Natural killer cell (primary cell): ENCODE measurements at regions not wholly inside any gene's neighbourhood (a gene's known extent, or its start where the extent isn't known, plus 50 kb on each side); places are given as distances from the start of the nearest gene placed in this dataset.

ENCODE experiments used
- ATAC-seq, 3 donors: fragments of 150-1000 bp in 2 of 3; fragments of 200-7000 bp in 1 of 3; cut with Tn5 transposase; 1 replicate in 1 of 3; 2 replicates in 2 of 3; pipeline ENCODE4 v1.10.0; 2021; ENCODE audit warnings: mild to moderate bottlenecking in 2 of 3, moderate library complexity in 2 of 3
- DNase-seq, 2 donors: peaks; one replicate each; pipeline versions ENCODE4 v3.0.0 to v3.0.0-alpha.2; 2013 to 2021; ENCODE audit warnings: mixed read lengths in 1 of 2
- H3K27ac ChIP-seq: one replicate; pipeline ENCODE4 v1.5.1; 2013; ENCODE audit warnings: mild to moderate bottlenecking, low read length
- H3K27me3 ChIP-seq: one replicate; pipeline ENCODE4 v1.6.1; 2013; ENCODE audit warnings: low read length; ENCODE audit not compliant: control insufficient read depth, insufficient read depth
- H3K36me3 ChIP-seq: one replicate; pipeline ENCODE4 v1.6.1; 2013; ENCODE audit warnings: low read length; ENCODE audit not compliant: control insufficient read depth, insufficient read depth
- H3K4me1 ChIP-seq: one replicate; pipeline ENCODE4 v1.6.1; 2013; ENCODE audit warnings: low read length; ENCODE audit not compliant: control insufficient read depth, insufficient read depth
- H3K4me3 ChIP-seq: one replicate; pipeline ENCODE4 v1.5.1; 2013; ENCODE audit warnings: low read length
- H3K9me3 ChIP-seq: one replicate; pipeline ENCODE4 v1.6.1; 2013; ENCODE audit warnings: low read length; ENCODE audit not compliant: control insufficient read depth, insufficient read depth
- H3K27ac Mint-ChIP-seq, 2 donors: one replicate each; pipeline ENCODE4 v1.8.0; 2022; ENCODE audit warnings: mild to moderate bottlenecking in 2 of 2, mixed read lengths in 2 of 2, moderate library complexity in 1 of 2
- H3K27me3 Mint-ChIP-seq, 2 donors: one replicate each; pipeline ENCODE4 v1.8.0; 2022; ENCODE audit warnings: low read depth in 2 of 2, mixed read lengths in 2 of 2
- H3K36me3 Mint-ChIP-seq: one replicate; pipeline ENCODE4 v1.8.0; 2022; ENCODE audit warnings: mixed read lengths
- H3K4me1 Mint-ChIP-seq, 2 donors: one replicate each; pipeline ENCODE4 v1.8.0; 2022; ENCODE audit warnings: mixed read lengths in 2 of 2
- H3K4me3 Mint-ChIP-seq: one replicate; pipeline ENCODE4 v1.8.0; 2022; ENCODE audit warnings: mild to moderate bottlenecking, moderate library complexity, mixed read lengths
- H3K9me3 Mint-ChIP-seq, 2 donors: one replicate each; pipeline ENCODE4 v1.8.0; 2022; ENCODE audit warnings: mixed read lengths in 2 of 2
- WGBS: methylation state at CpG from one replicate; pipeline ENCODE4 v1.1.7; 2013; ENCODE audit warnings: missing lambda C conversion rate; ENCODE audit not compliant: insufficient coverage; 5-methylcytosine and 5-hydroxymethylcytosine counted together
- intact Hi-C: fragments of 100-400 bp; cut with micrococcal nuclease; formaldehyde crosslinking; loops from one replicate; pipeline ENCODE4 v1.14.2; 2022
- TF ChIP-seq, protein P1 (sequence below): fragments of 200-600 bp; IDR thresholded peaks from one replicate; pipeline ENCODE4 v1.8.0; 2022; ENCODE audit warnings: antibody characterized with exemption

DNA sequence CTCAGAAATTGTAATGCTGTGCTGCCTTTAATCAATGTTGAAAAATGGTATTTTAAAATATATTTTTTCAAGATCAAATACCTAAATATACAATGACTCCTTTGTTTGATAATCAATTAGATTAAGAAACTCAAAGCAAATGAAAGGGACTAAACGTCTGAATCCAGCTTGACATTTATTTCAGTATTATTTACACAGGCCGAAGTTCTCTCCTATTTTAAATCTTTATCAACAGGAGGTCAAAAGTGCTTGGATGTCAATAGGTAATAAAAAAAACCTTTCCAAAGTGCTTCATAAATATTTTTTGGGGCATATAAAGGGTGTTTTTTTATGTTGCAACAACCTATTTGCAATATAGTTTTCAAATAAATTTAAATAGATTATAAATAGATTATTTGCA lies 1201.7 kb upstream of the SLC39A10 start:
- TF ChIP-seq, protein P1, sequence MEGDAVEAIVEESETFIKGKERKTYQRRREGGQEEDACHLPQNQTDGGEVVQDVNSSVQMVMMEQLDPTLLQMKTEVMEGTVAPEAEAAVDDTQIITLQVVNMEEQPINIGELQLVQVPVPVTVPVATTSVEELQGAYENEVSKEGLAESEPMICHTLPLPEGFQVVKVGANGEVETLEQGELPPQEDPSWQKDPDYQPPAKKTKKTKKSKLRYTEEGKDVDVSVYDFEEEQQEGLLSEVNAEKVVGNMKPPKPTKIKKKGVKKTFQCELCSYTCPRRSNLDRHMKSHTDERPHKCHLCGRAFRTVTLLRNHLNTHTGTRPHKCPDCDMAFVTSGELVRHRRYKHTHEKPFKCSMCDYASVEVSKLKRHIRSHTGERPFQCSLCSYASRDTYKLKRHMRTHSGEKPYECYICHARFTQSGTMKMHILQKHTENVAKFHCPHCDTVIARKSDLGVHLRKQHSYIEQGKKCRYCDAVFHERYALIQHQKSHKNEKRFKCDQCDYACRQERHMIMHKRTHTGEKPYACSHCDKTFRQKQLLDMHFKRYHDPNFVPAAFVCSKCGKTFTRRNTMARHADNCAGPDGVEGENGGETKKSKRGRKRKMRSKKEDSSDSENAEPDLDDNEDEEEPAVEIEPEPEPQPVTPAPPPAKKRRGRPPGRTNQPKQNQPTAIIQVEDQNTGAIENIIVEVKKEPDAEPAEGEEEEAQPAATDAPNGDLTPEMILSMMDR = no peak
- Histone ChIP-seq H3K27ac (no peak overlapping the region), H3K4me1 (no peaks in the 10 kb centered on the region), H3K4me3 (no peak overlapping the region), H3K27me3 (no peaks in the 10 kb centered on the region), H3K36me3 (no peaks in the 10 kb centered on the region), H3K9me3 (no peaks in the 10 kb centered on the region)
- Mint-ChIP-seq H3K9me3 (peaks cover 2 to 8% of the 10 kb centered on the region in 2 donors), H3K4me3 (no peak overlapping the region), H3K27me3 (no peaks in the 10 kb centered on the region), H3K27ac (no peak overlapping the region), H3K4me1 (no peaks in the 10 kb centered on the region), H3K36me3 (no peaks in the 10 kb centered on the region)
- ATAC-seq (no peak), DNase-seq (no peak)
- intact Hi-C loops = no loop called here
- no CpG with 5 or more reads among the region's 2 CpGs for WGBS

DNA sequence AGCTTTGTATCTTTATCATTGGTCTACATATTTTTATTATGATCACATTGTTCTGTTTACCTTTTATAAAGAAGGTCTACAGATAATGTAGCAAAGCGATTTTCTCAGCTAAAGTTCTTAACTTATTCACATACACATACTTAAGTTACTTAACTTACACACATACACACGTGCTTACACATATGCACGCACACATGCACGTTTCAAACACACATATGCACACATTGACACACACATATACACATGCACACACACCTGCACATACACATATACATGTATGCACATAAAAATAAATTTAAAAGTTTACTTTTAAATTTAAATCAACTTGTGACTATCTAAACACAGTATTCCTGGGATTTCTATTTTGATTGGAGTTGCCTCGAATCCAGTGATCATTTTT lies 1204.5 kb upstream of the SLC39A10 start:
- no peak for ATAC-seq
- no peaks in the 10 kb centered on the region for H3K4me1 ChIP-seq

DNA sequence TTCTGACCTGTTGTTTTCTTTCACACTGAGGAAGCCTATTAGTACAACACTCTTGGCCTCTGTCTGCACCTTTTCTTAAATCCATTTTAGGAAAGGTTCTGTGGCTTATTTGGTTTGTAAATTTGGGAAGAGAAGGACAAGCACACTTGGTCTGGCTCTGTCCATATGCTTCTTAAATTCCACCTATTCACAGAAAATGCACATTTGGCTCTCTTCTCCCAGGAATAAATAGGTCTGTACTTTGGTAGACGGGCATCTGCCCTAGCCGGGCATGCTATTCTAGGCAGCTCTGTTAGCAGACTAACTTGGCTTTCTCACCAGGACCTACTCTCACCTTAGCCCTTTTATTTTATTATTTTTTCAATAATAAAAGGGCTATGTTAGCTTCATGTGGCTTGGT lies 1211.8 kb upstream of the SLC39A10 start:
- Histone ChIP-seq H3K4me1 (no peaks in the 10 kb centered on the region), H3K36me3 (no peaks in the 10 kb centered on the region), H3K27me3 (no peaks in the 10 kb centered on the region), H3K9me3 (peaks cover 3% of the 10 kb centered on the region), H3K27ac (no peak overlapping the region), H3K4me3 (no peak overlapping the region)
- ATAC-seq = no peak
- intact Hi-C loops = no loop called here
- no peak for DNase-seq
- Mint-ChIP-seq H3K27ac (no peak overlapping the region), H3K4me1 (no peaks in the 10 kb centered on the region), H3K4me3 (no peak overlapping the region), H3K36me3 (peaks cover 5% of the 10 kb centered on the region), H3K27me3 (no peaks in the 10 kb centered on the region), H3K9me3 (peaks cover 8 to 18% of the 10 kb centered on the region in 2 donors)
- 85% methylated on average over 2 of the region's 2 CpGs for WGBS
- TF ChIP-seq, protein P1 = no peak

More for the DNA sequence above, 1204.5 kb upstream of the SLC39A10 start:
- 68% methylated on average over 4 of the region's 5 CpGs for WGBS
- no peak overlapping the region for H3K27ac Mint-ChIP-seq
- Histone ChIP-seq H3K27ac (no peak overlapping the region), H3K27me3 (no peaks in the 10 kb centered on the region), H3K9me3 (no peaks in the 10 kb centered on the region), H3K4me3 (no peak overlapping the region), H3K36me3 (no peaks in the 10 kb centered on the region)
- H3K4me3 Mint-ChIP-seq = no peak overlapping the region
- no peaks in the 10 kb centered on the region for H3K36me3 Mint-ChIP-seq
- H3K27me3 Mint-ChIP-seq = no peaks in the 10 kb centered on the region
- peaks cover 2% of the 10 kb centered on the region in 2 donors for H3K9me3 Mint-ChIP-seq
- TF ChIP-seq, protein P1 = no peak
- DNase-seq = no peak
- H3K4me1 Mint-ChIP-seq = no peaks in the 10 kb centered on the region
- intact Hi-C loops = no loop called here

GRCh38 chr2:194443926-194444325 lies 1213.1 kb upstream of the SLC39A10 start:
- ATAC-seq (no peak), DNase-seq (no peak)
- 92% methylated on average over 1 of the region's 1 CpG for WGBS
- Histone ChIP-seq H3K4me3 (no peak overlapping the region), H3K9me3 (peaks cover 3% of the 10 kb centered on the region), H3K4me1 (no peaks in the 10 kb centered on the region), H3K27me3 (no peaks in the 10 kb centered on the region), H3K27ac (no peak overlapping the region), H3K36me3 (no peaks in the 10 kb centered on the region)
- no peak overlapping the region for H3K4me3 Mint-ChIP-seq
- H3K36me3 Mint-ChIP-seq = peaks cover 5% of the 10 kb centered on the region
- H3K27ac Mint-ChIP-seq = no peak overlapping the region
- no peaks in the 10 kb centered on the region for H3K27me3 Mint-ChIP-seq
- TF ChIP-seq, protein P1 = no peak
- intact Hi-C loops = no loop called here
- H3K9me3 Mint-ChIP-seq = peaks cover 10 to 18% of the 10 kb centered on the region in 2 donors
- H3K4me1 Mint-ChIP-seq = no peaks in the 10 kb centered on the region
